GM18870 (cell line): ENCODE measurements at regions not wholly inside any gene's neighbourhood (a gene's known extent, or its start where the extent isn't known, plus 50 kb on each side); places are given as distances from the start of the nearest gene placed in this dataset.

Experiments
- ATAC-seq: cut with Tn5 transposase; IDR thresholded peaks from one replicate; pipeline ENCODE4 v1.9.1; 2021; ENCODE audit warnings: moderate library complexity; ENCODE audit not compliant: unreplicated experiment

DNA sequence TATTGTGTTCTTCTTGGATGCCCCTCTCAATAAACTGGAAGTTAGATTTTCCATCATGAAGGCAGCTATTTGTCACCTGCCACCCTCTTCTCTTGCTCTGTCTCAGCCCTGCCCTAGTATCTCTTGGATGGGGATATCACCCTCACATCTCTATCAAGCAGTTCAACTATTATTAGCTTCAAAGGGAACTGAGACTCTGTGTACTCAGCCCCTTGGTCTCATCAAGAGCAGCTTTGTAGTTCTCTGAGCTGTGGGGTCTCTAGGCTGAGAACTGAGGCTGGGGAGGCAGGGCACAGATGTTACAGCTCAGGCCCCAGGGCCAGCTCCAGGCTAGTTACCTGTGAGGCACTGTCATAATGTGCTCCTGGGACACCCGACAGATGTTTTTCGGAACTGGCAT lies 130.3 kb downstream of the DAD1 start:
- no peak for ATAC-seq

GRCh38 chr14:22456998-22457594 lies 131.9 kb downstream of the DAD1 start:
- no peak for ATAC-seq

GRCh38 chr14:22456421-22456820 lies 132.6 kb downstream of the DAD1 start:
- no peak for ATAC-seq

- no peak for ATAC-seq
Observed at GRCh38 chr14:22452330-22452729, 136.7 kb downstream of the DAD1 start.

DNA sequence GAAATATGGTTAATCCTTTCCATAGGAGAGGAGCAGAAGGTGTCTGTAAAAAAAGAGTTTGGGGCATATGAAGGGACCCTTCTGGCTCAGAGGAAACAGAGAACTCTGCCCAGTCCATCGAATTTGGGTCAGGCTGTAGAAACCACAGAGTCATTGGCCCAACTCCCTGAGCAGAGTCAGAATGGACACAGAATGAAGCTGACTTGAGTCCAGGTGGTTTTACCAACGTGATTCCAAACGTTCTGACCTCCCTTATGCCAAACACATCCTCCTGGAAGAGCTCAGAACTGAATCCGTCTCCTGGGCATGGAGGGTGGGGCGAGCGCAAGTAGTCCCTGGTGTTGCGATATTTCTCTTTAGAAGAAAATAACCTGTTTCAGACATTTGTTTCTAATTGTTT lies 138.8 kb downstream of the DAD1 start:
- no peak for ATAC-seq

GRCh38 chr14:22449600-22449905 lies 139.5 kb downstream of the DAD1 start:
- no peak for ATAC-seq

GRCh38 chr14:22448905-22449599 lies 140.0 kb downstream of the DAD1 start:
- ATAC-seq = peak; percentile 39

DNA sequence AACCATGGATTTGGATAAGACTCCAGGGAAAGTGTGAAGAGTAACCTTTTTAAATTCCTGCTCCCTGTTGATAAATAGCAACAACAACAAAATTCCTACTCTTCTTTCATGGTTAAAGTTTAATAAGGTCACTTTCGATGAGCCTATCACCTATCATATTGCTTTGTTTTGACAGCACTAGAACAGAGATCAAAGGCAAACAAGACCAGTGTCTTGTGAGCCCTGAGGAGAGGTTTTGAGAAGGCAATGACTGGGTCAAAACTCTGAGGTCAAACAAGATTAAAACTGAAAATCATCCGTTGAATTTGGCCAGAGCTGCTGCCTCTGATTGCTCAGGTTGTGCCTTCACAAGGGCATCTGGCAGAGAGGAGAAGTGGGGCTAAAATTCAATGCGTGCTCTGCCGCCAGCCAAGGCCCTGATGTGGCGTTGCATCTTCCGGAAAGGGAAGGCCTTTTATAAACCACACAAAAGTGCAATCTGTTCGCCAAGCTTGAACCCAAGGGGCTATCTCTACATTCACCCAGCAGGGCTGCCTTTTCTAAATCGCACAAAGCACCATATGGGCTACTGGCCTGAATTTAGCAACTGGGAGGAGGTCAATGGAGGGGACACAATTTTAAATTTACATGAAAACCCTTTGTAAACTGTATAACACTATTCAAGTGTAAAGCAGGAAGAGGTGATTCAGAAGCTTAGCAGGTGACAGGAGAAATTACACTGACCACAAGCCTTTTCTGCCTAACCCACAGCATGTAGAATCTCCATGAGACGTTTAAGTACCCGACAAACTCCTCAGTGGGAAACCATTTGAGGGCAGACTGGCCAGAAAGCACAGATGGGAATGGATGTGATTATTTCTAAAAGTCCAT lies 140.8 kb downstream of the DAD1 start:
- ATAC-seq = peak; percentile 62

- no peak for ATAC-seq
Observed at GRCh38 chr14:22438742-22439141, 150.3 kb downstream of the DAD1 start.

DNA sequence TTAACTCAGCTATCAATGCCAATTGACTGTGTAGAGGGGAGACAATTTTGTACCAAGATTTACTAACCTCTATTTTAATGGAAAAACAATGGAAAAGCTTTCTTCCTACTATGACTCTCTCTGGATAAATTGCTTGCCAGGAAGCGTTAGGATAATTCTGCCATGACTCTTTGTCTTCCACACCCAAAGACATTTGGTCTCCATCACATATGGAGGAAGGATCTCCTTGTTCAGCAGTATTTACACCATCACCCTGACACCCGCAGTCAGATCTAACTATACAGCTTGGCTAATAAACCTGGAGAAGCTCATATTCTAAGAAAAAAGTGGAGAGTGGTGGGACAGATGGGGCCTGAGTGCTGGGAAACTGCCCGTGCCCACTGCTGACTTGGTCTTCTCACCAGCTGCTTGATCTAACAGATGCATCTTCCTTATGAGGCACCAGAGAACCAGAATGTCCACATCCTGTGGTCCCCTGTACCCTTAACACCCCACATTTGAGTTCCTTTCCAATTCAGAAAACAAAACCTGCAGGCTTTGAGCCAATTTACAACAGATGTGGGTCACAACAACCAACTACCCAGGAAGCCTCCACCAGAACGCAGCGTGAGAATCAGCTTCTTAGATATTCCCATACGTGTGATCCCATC lies 154.0 kb downstream of the DAD1 start:
- ATAC-seq = no peak

DNA sequence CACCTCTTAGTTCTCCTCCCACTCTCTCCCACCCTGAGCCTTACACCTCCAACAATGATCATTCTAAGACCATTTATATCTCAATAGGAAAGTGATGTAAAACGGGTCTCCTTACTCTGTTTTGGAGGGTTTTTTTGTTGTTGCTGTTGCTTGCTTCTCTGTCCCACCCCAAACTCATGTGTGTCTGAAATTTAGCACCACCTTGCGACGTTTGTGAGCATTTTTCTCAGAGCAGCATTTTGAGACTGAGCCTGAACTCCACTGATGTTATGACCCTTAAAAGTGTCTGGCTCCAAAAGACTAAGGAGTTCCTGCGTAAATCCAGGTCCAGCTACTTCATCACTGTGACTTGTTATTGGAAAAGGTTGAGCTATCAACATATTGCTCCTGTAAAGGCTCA lies 155.0 kb downstream of the DAD1 start:
- ATAC-seq = no peak

GRCh38 chr14:22433069-22433468 lies 156.0 kb downstream of the DAD1 start:
- ATAC-seq = no peak

GRCh38 chr14:22432348-22432976 lies 156.6 kb downstream of the DAD1 start:
- ATAC-seq = no peak

DNA sequence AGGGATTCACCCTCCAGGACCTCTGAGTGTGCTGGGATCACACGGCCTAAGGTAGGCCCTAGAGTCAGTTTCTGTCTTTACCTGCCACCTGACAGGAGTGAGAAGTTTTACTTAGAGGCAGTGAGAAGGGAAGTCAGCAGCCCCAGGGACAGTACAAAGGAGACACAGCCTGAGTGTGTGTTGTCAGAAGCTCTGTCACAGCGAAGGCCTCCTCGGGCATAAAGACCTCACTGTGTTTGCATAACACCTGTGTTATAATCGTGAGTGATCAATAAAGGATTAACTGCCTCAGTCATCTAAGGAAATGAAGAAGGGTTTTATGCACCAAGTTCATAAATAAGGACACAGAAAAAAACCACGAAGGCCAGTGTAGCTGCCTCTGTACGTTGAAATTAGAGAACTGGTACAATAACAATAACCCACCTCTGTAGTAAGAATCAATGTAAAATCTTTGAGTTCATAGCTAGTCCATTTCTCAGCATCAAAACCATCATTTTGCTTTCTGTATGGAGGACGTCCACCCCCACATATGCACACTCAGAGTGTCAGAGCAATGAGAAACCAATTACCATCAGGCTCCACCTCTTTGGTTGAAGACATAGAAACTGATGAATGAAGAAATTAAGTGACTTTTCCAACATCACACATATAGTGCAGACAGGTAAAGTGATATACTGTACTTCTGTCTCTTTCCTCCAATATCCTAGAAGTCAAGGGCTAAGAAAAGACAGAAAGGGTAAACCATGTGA lies 159.3 kb downstream of the DAD1 start:
- ATAC-seq = no peak

DNA sequence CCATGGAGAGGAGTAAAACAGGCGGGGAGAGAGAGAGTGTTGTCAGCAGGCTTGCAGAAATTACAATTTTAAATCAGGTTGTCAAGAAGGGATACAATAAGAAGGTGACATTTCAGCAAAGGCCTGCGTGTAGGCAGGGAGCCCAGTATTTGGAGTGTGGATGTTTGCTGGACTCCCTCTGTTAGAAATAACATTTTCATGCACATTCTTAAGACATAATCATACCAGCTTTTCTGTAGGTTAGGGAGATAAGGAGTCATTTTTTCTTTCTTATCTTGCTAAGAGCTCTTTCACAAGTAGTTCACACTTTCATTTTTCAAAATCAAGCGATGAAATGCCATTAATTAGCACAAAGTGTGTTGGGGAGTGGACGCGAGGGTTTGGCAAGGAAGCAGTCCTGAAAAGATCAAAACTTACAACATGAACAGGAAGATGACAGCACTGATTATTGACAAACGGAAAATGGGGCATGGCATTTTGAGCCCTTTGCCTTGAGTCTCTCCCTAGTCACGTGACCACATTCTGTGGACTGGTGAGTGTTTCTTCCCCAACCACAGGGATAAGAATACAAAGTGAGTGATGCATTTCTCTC lies 160.2 kb downstream of the DAD1 start:
- ATAC-seq = no peak

DNA sequence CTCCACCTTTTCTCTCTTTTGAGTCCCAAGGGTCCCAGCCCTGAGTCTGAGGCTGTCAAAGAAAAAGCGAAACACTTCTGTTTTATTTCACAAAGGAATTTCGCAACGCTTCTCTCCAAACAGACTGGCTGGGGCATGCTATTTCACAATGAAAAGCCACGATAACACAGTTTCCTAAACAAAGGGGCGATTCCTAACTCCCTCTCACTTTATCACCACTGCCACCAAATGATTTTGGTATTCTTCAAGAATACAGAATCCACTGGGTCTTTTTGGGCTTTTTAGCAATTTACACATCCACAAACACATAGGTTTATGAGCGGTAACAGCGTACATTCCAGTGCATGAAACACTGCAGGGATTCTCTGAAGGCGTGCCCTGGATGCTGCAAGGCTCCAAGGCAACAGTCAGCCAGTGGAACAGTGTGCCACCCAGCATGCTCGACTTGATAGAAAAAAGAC lies 161.2 kb downstream of the DAD1 start:
- ATAC-seq = no peak

DNA sequence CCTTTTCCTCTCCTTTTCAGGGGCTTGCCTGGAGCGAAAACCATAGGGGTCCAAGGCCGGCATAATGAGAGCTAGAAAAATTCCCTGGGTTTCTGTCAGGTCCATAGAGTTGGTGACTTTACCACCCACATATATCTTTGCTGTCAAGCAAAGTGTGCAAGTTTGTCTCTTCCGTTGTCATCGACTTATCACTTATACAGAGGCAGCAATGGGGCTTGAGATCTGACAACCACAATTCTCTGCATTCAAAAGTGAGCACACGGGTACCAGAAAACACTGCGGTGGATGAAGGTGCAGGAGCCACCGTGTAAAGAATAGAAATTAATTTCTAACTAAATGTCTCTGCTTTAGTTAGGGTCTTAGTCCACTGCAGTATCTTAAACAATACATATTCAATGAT lies 162.3 kb downstream of the DAD1 start:
- ATAC-seq = no peak

DNA sequence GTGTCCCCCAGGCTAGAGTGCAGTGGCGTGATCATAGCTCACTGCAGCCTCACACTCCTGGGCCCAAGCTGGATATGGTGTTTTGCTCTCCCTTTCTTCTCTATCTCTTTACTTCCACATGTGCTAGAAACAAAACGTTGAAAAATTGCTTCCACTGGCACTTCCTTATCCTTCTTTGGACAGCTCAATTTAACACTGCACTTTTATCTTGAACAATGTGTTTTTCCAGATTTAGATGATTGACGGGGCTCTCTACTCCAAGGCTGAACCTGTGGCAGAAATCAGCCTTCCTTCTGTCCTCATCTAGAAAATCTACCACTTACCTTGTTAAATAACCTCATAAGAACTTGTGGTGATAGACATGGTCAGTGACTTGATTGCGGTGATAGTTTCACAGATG lies 165.1 kb downstream of the DAD1 start:
- no peak for ATAC-seq

DNA sequence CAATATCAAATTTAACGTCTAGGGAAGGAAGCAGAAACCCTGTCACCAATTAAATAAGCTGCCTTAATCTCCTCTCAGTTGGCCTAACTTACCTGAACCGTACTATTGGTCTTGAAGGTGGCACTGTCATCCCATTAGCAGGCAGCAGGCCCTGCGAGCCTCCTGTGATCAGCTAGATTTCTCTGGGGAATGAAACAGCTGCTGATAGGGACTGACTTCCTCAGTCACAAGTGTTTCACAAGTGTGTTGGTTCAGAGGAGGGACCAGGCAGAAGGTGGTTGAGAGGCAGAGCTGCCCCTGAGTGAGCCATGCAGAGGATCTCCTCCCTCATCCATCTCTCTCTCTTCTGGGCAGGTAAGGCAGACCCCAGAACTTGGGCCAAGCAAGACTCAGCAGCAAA lies 166.8 kb downstream of the DAD1 start:
- ATAC-seq = no peak

DNA sequence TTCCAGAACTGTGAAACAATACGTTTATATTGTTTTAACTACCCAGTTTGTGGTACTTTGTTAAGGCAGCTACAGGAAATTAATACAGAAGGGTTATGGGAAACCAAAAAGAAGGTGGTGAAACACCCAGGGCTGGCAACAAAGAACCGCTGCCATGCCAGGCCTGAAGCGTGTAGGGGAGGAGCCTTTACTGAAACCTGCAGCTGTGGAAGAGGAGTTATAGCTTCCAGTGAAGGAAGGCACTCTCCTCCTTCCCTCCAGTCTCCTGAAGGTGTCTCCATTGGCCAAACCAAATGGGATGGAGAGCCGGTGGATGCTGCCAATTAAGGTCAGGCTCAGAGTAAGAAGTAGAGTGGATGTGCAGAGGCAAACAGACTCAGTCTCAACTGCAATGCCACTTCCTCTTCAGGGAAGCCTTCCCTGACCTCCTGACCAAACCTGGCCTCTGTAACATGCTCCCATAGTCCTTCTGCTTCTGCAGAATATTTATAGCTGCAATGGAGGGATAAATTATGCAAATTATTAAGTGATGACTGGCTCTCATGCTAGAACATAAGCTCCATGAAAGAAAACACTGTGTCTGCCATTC lies 168.3 kb downstream of the DAD1 start:
- no peak for ATAC-seq
